GM12865 (cell line): ENCODE measurements at regions not wholly inside any gene's neighbourhood (a gene's known extent, or its start where the extent isn't known, plus 50 kb on each side); places are given as distances from the start of the nearest gene placed in this dataset.

ENCODE experiments used
- DNase-seq: peaks from one replicate; pipeline ENCODE4 v3.0.0; 2010; ENCODE audit warnings: low read depth
- H3K4me3 ChIP-seq: 2 replicates; pipeline ENCODE4 v1.5.1; 2011; ENCODE audit warnings: mild to moderate bottlenecking, low read depth, low read length, control low read depth
- TF ChIP-seq, protein P1 (sequence below): IDR thresholded peaks from 2 replicates; pipeline ENCODE4 v1.5.1; 2011; ENCODE audit warnings: low read length, control low read depth, low read depth, inconsistent platforms; ENCODE audit not compliant: insufficient read depth; ENCODE audit errors: missing control alignments

DNA sequence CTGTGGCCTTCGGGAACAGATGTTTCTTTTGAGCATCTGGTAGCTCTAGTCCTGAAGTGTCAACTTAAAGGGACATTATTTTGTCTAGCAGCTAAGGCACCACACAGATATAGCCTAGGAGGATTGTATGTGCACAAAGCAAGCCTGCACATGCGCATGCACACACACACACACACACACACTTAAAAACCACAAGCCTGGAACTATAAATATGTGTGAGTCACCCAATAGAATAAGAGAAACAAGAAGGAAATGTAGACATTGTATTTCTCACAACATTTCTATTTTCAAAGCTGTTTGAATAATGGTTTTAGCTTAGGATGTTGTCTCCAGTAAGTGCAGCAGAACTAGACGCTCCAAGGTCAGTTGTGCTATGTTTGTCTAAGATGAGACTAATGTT, 516.5 kb downstream of the SUCLA2 start:
- TF ChIP-seq, protein P1, sequence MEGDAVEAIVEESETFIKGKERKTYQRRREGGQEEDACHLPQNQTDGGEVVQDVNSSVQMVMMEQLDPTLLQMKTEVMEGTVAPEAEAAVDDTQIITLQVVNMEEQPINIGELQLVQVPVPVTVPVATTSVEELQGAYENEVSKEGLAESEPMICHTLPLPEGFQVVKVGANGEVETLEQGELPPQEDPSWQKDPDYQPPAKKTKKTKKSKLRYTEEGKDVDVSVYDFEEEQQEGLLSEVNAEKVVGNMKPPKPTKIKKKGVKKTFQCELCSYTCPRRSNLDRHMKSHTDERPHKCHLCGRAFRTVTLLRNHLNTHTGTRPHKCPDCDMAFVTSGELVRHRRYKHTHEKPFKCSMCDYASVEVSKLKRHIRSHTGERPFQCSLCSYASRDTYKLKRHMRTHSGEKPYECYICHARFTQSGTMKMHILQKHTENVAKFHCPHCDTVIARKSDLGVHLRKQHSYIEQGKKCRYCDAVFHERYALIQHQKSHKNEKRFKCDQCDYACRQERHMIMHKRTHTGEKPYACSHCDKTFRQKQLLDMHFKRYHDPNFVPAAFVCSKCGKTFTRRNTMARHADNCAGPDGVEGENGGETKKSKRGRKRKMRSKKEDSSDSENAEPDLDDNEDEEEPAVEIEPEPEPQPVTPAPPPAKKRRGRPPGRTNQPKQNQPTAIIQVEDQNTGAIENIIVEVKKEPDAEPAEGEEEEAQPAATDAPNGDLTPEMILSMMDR, result no peak
- no peak for DNase-seq

DNA sequence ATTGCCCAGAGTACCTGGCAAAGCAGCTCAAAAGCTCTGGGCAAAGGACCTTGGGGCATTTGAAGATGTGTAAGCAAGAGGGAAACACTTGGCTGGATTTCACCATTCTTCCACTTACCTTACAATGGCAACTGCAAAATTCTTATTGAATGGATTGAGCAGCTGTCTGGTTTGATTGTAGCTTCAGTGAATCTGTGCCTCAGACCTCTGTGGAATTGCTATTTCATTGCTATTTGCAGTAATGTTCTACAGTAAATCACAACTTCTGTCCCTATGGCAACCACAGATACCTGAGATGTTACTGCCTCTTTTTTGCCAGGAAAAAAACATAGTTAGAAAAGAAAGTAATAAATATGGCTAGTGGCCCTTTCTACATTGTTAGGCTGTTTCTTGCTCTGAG, 519.5 kb downstream of the SUCLA2 start:
- H3K4me3 ChIP-seq, result no peak overlapping the region
- TF ChIP-seq, protein P1, result no peak
- DNase-seq, result no peak

More for the DNA sequence above, 516.5 kb downstream of the SUCLA2 start:
- no peak overlapping the region for H3K4me3 ChIP-seq

DNA sequence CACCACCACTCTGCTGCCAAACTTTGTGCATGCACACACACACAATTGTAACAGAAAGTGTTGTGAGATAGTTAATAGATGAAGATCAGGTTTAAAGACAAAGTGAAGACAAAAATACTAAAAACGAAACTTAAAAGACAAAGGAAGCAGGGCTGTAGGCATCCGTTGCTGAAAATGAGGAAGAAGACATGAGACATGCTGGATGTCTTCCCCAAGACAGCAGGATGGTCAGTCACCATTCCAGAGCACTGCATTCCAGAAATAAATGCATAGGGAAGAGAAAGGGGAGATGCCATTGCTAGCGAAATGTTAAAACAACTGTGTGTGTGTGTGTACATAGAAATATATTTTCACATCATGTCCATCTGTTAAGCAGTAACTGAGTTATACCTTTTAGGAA, 520.1 kb downstream of the SUCLA2 start:
- DNase-seq, result no peak
- TF ChIP-seq, protein P1, result no peak

DNA sequence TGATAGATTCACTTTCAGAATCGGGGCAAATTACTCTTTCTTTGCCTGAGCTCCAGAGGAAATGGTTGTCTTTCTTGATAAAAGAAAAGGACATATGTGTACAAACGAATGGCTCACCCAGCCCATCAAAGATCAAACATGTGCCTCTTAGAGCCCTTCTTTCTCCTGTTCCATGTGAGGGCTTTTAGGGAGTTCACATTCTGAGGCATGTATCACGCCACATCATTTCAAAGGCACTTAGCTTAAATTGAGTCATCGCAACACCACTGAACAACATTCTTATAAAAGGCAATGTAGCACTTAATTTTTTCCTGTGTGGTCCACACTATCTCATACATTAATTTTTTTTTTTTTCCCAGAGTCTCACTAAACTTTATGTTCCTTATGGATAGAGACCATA, 521.0 kb downstream of the SUCLA2 start:
- DNase-seq, result no peak

More for the DNA sequence above, 520.1 kb downstream of the SUCLA2 start:
- no peak overlapping the region for H3K4me3 ChIP-seq

DNA sequence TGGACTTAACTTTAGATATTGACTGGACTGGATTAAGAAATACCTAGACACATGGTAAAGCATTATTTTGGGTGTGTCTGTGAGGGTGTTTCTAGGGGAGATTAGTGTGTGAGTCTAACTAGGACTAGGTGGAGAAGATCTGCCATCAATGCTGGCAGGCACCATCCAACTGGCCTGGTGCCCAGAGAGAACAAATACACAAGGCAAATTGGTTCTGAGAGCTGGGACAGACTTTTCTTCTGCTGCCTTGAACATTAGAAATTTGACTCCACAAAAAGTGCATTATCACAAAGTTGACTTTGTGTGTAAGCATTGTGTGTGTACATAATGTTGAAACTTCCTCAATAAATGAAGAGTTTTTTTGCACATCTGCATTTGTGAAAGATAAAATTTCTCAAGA, 522.1 kb downstream of the SUCLA2 start:
- TF ChIP-seq, protein P1, result no peak
- no peak overlapping the region for H3K4me3 ChIP-seq
- no peak for DNase-seq

More for the DNA sequence above, 521.0 kb downstream of the SUCLA2 start:
- TF ChIP-seq, protein P1, result no peak
- no peak overlapping the region for H3K4me3 ChIP-seq

DNA sequence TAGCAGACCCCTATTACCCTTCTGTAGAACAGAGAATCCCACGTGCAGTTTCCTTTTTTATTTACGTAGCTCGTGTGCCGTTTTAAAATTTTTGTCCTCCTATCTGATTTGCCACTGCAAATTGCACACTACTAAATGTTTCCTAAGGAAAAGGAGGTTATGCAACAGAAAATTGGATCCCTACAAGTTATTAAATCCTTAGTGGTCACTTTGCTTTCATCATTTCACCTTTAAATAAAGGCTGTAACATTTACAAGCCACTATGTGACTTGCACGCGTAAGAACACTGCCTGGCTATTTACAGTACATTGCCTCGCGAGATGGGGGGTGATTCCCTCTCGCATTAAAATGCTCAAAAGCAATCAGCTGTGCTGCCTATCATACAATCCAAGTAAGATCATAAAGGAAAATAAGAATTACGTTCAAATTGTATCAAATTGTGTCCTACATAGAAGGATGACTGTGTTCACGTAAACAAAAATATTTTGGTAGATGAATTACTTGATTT, 525.6 kb downstream of the SUCLA2 start:
- TF ChIP-seq, protein P1, result no peak
- H3K4me3 ChIP-seq, result no peak overlapping the region
- DNase-seq, result no peak

DNA sequence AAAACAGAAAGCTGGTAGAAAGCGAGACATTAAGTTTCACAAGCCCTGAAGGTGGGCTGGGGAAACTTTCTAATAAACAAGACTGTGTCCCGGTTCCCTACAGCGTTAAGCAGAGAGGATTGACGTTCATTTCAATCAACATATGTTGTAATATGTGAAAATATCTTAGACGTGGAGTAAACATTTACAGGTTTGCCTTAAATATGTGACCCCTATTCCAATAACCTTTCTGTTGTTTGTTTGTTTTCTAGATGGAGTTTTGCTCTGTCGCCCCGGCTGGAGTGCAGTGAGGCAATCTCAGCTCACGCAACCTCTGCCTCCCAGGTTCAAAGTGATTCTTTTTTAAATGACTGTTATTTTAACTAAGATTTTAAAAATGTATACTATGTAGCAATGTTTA, 526.2 kb downstream of the SUCLA2 start:
- TF ChIP-seq, protein P1, result no peak
- H3K4me3 ChIP-seq, result no peak overlapping the region
- no peak for DNase-seq
